B cell (primary cell): ENCODE measurements at regions not wholly inside any gene's neighbourhood (a gene's known extent, or its start where the extent isn't known, plus 50 kb on each side); places are given as distances from the start of the nearest gene placed in this dataset.

Experiments
- EZH2 ChIP-seq: IDR thresholded peaks from 2 replicates; pipeline ENCODE4 v1.6.1; 2012; ENCODE audit warnings: borderline replicate concordance, low read depth, mild to moderate bottlenecking, moderate library complexity, low read length; ENCODE audit not compliant: insufficient read depth, poor library complexity, severe bottlenecking
- TF ChIP-seq, protein P1 (sequence below): fragments of 200-600 bp; IDR thresholded peaks from one replicate; pipeline ENCODE4 v1.8.0; 2022; ENCODE audit warnings: antibody characterized with exemption, mild to moderate bottlenecking

DNA sequence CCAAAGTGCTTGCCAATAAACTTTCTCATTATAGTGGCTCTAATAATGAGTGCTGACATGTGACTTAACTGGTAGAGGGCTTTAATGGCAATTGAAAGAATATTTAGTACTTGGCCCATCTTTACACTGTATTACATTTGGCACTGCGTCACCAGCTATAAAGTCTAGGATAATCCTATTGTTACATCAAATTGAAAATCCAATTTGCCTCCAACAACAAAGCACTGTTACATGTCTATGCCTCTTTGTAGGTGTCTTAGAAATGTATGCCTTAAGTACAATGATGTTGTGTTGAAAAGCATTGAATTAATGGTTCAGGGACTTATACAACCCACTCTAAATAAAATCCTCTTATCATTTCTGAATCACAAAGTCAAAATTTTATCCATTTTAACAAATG lies 420.4 kb upstream of the JAG1 start:
- TF ChIP-seq, protein P1, sequence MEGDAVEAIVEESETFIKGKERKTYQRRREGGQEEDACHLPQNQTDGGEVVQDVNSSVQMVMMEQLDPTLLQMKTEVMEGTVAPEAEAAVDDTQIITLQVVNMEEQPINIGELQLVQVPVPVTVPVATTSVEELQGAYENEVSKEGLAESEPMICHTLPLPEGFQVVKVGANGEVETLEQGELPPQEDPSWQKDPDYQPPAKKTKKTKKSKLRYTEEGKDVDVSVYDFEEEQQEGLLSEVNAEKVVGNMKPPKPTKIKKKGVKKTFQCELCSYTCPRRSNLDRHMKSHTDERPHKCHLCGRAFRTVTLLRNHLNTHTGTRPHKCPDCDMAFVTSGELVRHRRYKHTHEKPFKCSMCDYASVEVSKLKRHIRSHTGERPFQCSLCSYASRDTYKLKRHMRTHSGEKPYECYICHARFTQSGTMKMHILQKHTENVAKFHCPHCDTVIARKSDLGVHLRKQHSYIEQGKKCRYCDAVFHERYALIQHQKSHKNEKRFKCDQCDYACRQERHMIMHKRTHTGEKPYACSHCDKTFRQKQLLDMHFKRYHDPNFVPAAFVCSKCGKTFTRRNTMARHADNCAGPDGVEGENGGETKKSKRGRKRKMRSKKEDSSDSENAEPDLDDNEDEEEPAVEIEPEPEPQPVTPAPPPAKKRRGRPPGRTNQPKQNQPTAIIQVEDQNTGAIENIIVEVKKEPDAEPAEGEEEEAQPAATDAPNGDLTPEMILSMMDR = no peak
- TF ChIP-seq EZH2 = no peak
